ENCODE measurements at regions not wholly inside any gene's neighbourhood (a gene's known extent, or its start where the extent isn't known, plus 50 kb on each side); places are given as distances from the start of the nearest gene placed in this dataset.
"Not testable (repeated sequence)": the region's sequence is repeated elsewhere in the genome, so short reads cannot be mapped to it uniquely, and the experiment has no call there.

GRCh38 chr11:130672911-130673310, 224.5 kb downstream of the ADAMTS15 start:
- peak; percentile 23 for DNase-seq (ENCODE audit: low read depth)

GRCh38 chr11:130673698-130674097, 225.3 kb downstream of the ADAMTS15 start:
- peak; percentile 22 for DNase-seq (ENCODE audit: low read depth)

GRCh38 chr11:130674686-130675308, 226.4 kb downstream of the ADAMTS15 start:
- DNase-seq (ENCODE audit: low read depth) = peak; percentile 85

DNA sequence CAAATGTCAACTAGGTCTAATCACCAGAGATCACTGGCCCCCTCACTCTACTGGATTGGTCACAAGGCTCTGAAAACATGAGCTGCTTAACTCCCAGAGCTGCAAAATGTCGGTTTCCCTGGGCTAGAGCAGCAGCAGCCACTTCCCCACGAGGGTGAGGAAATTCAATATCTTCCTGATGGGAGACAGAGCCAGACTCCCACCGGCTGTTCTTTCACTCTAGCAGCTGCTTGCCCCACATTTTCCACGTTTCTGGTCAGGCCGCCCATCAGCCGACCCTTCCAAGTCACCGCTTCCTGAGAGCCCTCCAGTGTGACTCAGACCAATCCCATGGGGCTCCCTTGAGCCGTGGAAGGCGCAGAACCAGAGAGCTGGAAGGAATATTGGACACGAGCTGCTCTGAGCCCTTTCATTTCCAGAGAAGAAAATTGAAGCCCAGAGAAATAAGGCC, 227.0 kb downstream of the ADAMTS15 start:
- DNase-seq (ENCODE audit: low read depth) = peak; percentile 99

GRCh38 chr11:130675917-130676316, 227.5 kb downstream of the ADAMTS15 start:
- peak; percentile 61 for DNase-seq (ENCODE audit: low read depth)

GRCh38 chr11:130677486-130678153, 229.2 kb downstream of the ADAMTS15 start:
- DNase-seq (ENCODE audit: low read depth) = peak; percentile 98

DNA sequence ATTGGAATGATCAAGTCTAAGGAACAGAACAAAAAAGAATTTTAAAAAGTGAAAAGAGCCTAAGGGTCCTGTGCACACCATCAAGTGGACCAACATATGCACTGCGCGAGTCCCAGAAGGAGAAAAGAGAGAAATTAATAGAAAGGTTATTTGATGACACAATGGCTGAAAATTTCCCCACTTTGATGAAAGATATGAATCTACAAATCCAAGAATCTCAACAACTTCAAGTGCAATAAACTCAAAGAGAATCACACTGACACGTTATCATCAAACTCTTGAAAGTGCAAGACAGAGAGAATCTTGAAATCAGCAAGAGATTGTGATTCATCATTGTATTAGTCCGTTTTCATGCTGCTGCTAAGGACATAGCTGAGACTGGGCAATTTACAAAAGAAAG, 230.8 kb downstream of the ADAMTS15 start:
- no peak for DNase-seq (ENCODE audit: low read depth)

GRCh38 chr11:130682471-130682870, 233.8 kb downstream of the SNX19 start:
- not testable (repeated sequence) for DNase-seq (ENCODE audit: low read depth)

DNA sequence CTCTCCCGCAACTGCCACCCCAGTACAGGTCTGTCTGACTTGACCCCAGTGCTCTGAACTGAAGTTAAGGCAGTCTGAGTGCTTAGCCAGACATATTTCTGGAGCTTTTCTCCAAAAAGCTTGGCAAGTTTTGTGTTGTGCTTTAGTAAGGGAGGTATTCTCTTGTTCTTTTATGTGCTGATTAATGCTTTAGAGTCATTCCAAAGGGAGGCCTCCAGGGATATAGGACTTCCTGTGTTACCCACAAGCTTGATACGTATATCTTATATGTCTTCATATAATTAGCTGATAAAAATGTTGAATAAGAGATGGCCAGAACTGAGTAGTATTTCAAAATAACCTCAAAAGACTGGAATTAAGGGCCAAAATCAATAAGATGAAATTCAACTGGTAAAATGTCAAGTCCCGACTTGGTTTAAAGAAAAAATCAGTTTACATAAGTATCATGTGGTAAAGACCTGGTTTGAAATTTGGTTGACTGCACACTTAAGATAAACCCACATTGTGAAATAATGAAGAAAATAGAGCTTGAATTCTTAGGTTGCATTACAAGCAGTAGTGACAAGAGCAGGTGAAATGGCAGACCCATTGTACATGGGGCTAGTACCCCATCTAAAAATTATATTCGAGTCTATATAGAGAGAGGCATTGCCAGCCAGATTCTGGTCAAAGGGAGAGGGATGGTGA, 226.9 kb downstream of the SNX19 start:
- no peak for DNase-seq (ENCODE audit: low read depth)

DNA sequence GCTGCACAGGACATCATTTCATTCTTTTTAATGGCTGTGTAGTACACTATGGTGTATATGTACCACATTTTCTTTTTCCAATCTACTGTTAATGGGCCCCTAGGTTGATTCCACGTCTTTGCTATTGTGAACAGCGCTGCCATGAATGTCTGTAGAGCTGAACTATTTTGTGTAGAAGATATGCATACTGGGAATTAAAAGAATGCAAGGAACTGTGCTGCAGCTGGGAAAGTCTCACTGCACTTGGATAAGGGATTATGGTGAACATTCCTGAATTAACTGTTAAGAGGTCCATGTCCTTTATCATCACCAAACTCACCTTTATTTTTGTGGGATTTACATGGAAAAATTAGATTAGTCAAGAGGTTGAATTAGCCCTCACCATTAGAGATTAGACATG, 224.7 kb downstream of the SNX19 start:
- DNase-seq (ENCODE audit: low read depth) = no peak

GRCh38 chr11:130692220-130692619, 224.1 kb downstream of the SNX19 start:
- DNase-seq (ENCODE audit: low read depth) = no peak

DNA sequence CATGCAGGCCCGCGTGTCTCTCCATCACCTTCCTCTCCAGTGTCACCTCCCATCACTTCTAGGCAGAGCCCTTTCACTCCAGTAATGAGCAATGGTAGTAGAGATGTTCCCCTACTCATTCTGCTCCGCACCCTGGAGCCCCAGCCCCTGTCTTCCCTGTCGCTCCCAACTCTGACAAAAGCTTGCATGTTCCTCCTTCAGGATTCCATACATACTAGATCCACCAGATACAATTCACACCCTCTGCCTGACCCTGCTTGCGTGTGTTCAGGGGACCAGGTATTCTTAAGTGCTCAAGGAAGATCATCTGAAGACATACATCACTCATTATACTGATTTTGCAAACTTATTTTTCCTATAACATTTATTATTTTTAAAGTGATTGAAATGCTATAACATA, 222.7 kb downstream of the SNX19 start:
- DNase-seq (ENCODE audit: low read depth) = no peak

- DNase-seq (ENCODE audit: low read depth) = no peak
These were observed 221.7 kb downstream of the SNX19 start for GRCh38 chr11:130694488-130695045.

GRCh38 chr11:130698174-130698573, 218.1 kb downstream of the SNX19 start:
- no peak for DNase-seq (ENCODE audit: low read depth)

GRCh38 chr11:130699561-130699960, 216.7 kb downstream of the SNX19 start:
- no peak for DNase-seq (ENCODE audit: low read depth)

- DNase-seq (ENCODE audit: low read depth) = no peak
These were observed 216.2 kb downstream of the SNX19 start for GRCh38 chr11:130700092-130700491.

DNA sequence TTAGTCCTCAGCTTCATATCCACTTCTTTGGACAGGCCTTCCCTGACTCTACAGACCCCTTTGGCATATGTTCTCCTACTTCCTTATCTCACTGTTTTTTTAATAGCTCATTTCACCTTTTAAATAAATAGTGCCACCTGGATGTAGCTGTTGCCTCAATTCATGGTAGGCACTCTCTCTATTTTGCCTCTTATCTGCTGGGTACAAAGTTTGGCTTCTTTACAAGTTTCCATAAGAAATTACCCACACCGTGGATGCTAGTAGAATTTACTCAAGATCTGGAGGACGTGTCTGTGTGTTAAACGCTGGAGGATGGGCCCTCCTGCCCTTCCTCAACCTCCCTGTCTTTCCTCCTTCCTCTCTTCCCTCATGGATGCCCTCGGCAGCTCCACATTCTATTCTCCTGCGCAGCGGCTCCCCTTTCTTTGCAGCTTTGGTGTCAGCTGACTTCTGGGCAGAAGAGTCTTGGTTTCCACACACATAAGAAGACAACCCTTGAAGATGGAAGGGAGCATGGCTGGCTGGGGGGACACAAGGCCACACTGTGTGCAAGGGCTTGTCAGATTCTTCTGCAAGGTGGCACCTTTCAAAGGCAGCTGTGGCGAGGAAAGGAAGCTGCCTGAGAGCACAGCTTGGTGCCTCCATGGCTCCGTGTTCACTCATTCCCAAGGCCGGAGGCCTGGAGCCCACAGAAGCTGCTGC, 212.6 kb downstream of the SNX19 start:
- DNase-seq (ENCODE audit: low read depth) = no peak

GRCh38 chr11:130705670-130706421, 210.4 kb downstream of the SNX19 start:
- DNase-seq (ENCODE audit: low read depth) = peak; percentile 35

- peak; percentile 91 for DNase-seq (ENCODE audit: low read depth)
These were observed 209.7 kb downstream of the SNX19 start for GRCh38 chr11:130706572-130706971.

DNA sequence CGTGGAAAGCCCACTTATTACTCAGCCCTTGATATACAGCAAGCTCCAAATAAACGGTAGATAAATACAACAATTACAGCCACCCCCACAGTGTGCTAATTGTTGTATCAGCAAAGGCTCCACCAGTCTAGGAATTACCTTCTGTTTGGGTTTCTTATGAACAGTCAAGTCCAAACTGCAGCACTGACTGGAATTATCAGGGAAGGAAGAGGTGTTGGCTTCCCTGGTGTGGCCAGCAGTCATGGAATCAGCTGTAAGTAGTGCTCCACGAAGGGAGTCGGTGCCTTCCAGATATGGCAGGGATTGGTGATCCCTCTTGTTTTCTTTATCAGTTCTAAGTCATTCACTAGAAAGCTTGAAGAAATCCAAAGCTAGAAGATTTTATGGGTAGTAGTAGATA, 209.1 kb downstream of the SNX19 start:
- DNase-seq (ENCODE audit: low read depth) = no peak

DNA sequence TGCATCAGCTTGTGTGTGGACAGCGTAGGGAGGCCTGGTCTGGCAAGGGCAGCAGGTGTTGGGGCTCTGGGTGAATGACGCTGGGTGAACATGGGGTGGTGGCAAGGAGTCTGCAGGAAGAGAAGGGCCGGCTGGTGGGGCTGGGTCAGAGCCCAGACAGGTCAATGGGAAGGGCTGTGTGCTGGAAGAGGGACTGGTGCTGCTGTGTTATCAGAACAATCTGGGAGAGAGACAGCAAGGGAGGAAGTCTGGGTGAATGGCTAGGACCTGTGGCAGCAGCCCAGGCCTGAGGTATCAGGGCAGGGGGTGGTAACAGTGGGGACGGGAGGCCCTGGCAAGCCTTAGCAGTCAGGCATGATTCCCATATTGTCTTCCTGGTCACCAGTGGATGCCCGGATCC, 206.7 kb downstream of the SNX19 start:
- no peak for DNase-seq (ENCODE audit: low read depth)
